ENCODE measurements at regions not wholly inside any gene's neighbourhood (a gene's known extent, or its start where the extent isn't known, plus 50 kb on each side); places are given as distances from the start of the nearest gene placed in this dataset.

- TF ChIP-seq CTCF (IDR thresholded peaks at IDR 0.05) (no peak), POLR2A (IDR thresholded peaks at IDR 0.05) (no peak), POLR2AphosphoS5 (IDR thresholded peaks at IDR 0.05) (no peak)
Observed at GRCh38 chr15:95932676-95933075, 397.8 kb upstream of the NR2F2 start.
